ENCODE measurements at regions not wholly inside any gene's neighbourhood (a gene's known extent, or its start where the extent isn't known, plus 50 kb on each side); places are given as distances from the start of the nearest gene placed in this dataset.

DNA sequence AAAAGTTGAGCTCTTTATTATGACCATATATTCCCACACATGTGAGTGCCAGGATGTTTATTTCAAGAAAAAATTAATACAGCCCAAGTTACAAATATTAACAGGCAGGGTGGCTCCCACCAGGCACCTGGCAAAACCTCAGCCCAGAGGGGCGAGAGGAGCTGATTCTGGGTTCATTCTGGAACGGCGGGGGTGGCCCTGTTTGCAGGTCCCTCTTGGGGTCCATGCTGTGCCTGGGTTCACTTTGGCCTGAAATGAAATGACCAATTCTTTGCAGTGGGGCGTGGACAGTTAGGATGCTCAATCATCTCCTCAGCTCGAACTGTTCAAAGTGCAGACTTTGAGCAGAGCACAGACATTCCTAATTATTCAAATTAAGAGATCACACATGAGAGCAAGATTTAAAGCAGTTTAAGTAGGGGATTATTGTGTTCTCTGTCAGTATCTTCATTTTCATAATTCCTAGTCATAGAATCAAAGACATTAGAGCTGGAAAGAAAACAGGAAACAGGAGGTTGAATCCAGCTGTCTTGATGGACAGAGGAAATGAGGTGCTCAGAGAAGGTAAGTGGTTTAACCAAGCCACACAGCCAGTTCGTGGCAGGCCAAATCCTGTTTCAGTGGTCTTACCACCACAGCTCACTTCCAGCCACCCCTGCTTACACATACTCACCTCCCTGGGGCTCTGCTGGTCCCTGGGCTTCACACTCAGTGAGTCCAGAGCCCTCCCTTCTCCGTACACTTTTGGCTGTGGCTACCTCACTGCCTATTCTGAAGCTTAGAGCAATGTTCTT lies 363.9 kb upstream of the TNRC6C start:
- H3K4me3 ChIP-seq = no peak overlapping the region
- H3K27me3 ChIP-seq = no peaks in the 10 kb centered on the region
- H3K36me3 ChIP-seq = no peaks in the 10 kb centered on the region
- no peak overlapping the region for H3K27ac ChIP-seq
- DNase-seq (ENCODE audit: low spot score in 2 of 2) = peak in 1 of 2 donors; percentile 15
- intact Hi-C loops (cut with DNase I; ENCODE audit: low total_unique reads) = no loop called here
- H3K9me3 ChIP-seq = no peaks in the 10 kb centered on the region
- TF ChIP-seq POLR2AphosphoS5 (IDR thresholded peaks at IDR 0.05) (no peak), POLR2A (IDR thresholded peaks at IDR 0.05) (no peak)
- TF ChIP-seq, protein P1, sequence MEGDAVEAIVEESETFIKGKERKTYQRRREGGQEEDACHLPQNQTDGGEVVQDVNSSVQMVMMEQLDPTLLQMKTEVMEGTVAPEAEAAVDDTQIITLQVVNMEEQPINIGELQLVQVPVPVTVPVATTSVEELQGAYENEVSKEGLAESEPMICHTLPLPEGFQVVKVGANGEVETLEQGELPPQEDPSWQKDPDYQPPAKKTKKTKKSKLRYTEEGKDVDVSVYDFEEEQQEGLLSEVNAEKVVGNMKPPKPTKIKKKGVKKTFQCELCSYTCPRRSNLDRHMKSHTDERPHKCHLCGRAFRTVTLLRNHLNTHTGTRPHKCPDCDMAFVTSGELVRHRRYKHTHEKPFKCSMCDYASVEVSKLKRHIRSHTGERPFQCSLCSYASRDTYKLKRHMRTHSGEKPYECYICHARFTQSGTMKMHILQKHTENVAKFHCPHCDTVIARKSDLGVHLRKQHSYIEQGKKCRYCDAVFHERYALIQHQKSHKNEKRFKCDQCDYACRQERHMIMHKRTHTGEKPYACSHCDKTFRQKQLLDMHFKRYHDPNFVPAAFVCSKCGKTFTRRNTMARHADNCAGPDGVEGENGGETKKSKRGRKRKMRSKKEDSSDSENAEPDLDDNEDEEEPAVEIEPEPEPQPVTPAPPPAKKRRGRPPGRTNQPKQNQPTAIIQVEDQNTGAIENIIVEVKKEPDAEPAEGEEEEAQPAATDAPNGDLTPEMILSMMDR (IDR thresholded peaks at IDR 0.05) = no peak
- H3K4me1 ChIP-seq = no peaks in the 10 kb centered on the region

DNA sequence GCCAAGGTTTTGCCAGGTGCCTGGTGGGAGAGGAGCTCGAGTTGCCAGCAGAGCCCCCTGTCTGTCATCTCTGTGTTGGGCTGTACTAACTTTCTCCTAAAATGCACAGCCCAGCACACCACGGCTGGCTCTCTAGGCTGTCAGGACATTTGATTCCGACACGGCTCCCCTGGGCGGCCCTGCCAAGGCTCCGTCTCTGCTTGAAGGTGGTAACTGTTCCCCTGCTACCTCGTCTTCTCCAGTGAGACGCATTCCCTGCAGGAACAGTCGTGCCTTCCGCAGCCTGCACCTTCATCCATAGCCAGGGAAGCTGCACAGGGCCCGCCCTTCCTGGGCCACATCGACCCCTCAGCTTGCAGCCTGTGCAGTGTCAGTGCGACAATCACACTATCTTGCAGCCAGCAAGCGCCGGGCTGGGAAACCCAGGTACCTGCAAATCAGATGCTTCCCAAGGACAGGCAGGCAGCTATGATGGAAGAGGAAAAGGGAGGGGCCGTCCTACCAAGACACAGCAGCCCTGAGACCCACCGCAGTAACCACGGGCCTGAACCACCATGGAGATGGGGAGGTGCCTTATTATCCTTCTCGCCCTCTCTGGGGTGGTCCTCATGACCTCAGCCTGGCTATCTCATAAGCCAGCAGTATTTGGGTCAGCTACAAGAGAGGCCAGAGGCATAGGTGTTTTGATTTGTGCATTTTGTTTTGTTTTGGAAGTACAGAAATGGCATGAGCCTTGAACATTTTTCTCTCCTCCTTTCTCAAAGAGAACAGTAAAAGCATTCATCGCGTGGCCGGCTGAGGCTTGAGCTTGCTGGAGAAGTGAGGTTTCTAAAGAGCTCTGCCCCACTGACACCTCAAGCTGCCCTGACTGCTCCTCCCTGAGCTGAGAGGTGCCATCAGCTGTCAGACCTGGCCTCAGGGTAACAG lies 361.7 kb upstream of the TNRC6C start:
- H3K27ac ChIP-seq = no peak overlapping the region

DNA sequence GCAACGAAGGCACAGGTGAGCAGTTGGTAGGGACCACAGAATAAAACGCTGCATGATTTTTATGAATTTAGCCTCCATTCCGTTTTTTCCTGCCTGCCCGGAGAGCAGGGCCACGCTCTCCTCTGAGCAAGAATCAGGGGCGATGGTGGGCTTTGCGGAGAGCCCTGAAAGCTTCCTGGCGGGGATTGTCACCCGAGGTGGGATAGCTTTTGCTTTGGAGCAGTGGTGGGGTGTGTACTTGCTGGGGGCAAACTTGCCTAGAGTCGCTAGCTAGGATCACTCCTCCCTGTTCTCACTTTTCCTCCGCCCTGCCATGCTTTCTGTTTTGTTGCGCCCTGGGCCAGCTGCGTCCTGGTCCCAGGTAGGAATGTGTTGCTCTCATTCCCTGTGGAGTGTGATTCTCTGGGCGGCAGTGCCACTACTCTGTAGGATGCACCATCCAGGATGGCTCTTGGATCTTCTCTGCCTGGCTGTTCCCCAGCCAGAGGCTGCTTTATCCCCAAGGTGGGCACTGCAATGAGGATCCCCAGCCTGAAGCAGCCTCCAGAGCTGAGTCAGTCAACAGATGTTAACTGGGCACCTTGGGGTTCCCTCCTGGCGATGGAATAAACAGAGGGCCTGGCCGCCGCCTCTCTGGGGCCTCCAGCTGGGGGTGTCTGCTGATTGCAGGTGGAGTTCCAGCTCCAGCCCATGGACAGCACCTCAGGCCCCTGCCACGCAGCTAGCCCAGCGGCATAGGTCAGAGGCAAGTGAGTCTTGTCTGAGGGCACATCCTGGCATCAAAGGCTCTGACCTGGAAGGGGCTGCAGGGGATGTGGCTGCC lies 360.9 kb upstream of the TNRC6C start:
- no peak overlapping the region for H3K4me3 ChIP-seq
- intact Hi-C loops (cut with DNase I; ENCODE audit: low total_unique reads) = no loop called here
- DNase-seq (ENCODE audit: low spot score in 2 of 2) = no peak
- peaks cover 0 to 10% of the 10 kb centered on the region in 2 donors for H3K4me1 ChIP-seq
- no peaks in the 10 kb centered on the region for H3K27me3 ChIP-seq
- no peaks in the 10 kb centered on the region for H3K9me3 ChIP-seq
- TF ChIP-seq POLR2AphosphoS5 (IDR thresholded peaks at IDR 0.05) = no peak
- TF ChIP-seq POLR2A (IDR thresholded peaks at IDR 0.05) = no peak
- TF ChIP-seq, protein P1 (IDR thresholded peaks at IDR 0.05) = no peak
- no peaks in the 10 kb centered on the region for H3K36me3 ChIP-seq
- no peak overlapping the region for H3K27ac ChIP-seq

More for the DNA sequence above, 361.7 kb upstream of the TNRC6C start:
- Histone ChIP-seq H3K27me3 (no peaks in the 10 kb centered on the region), H3K4me1 (peaks cover 0 to 3% of the 10 kb centered on the region in 2 donors), H3K4me3 (no peak overlapping the region), H3K9me3 (no peaks in the 10 kb centered on the region), H3K36me3 (no peaks in the 10 kb centered on the region)
- TF ChIP-seq, protein P1 (IDR thresholded peaks at IDR 0.05) = no peak
- TF ChIP-seq POLR2A (IDR thresholded peaks at IDR 0.05) (no peak), POLR2AphosphoS5 (IDR thresholded peaks at IDR 0.05) (no peak)
- no peak for DNase-seq (ENCODE audit: low spot score in 2 of 2)
- intact Hi-C loops (cut with DNase I; ENCODE audit: low total_unique reads) = no loop called here

DNA sequence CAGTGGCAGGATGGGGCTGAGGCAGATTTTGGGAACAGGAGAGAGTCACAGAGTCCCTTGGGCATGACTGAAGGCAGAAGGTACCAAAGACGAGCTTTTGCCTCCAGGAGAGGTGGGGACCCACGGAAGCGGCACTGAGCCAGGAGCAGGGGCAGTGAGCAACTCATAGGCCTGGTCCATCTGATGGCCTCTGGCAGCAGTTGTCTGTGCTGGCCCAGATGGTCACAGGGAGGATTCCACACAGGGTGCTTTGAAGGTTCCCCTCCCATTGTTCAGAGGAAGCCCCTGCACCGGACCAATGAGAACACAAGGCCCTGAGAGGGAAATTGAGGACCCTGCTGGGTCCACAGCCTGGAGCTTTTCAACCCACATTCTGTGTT lies 360.3 kb upstream of the TNRC6C start:
- Histone ChIP-seq H3K4me3 (no peak overlapping the region), H3K27me3 (no peaks in the 10 kb centered on the region), H3K9me3 (no peaks in the 10 kb centered on the region), H3K36me3 (no peaks in the 10 kb centered on the region), H3K4me1 (peaks cover 0 to 10% of the 10 kb centered on the region in 2 donors), H3K27ac (no peak overlapping the region)
- no peak for TF ChIP-seq POLR2A (IDR thresholded peaks at IDR 0.05)
- TF ChIP-seq POLR2AphosphoS5 (IDR thresholded peaks at IDR 0.05) = no peak
- TF ChIP-seq, protein P1 (IDR thresholded peaks at IDR 0.05) = no peak
- DNase-seq (ENCODE audit: low spot score in 2 of 2) = no peak
- intact Hi-C loops (cut with DNase I; ENCODE audit: low total_unique reads) = no loop called here

Measured in breast epithelium (tissue), 4 donors.